ENCODE measurements at regions not wholly inside any gene's neighbourhood (a gene's known extent, or its start where the extent isn't known, plus 50 kb on each side); places are given as distances from the start of the nearest gene placed in this dataset.

DNA sequence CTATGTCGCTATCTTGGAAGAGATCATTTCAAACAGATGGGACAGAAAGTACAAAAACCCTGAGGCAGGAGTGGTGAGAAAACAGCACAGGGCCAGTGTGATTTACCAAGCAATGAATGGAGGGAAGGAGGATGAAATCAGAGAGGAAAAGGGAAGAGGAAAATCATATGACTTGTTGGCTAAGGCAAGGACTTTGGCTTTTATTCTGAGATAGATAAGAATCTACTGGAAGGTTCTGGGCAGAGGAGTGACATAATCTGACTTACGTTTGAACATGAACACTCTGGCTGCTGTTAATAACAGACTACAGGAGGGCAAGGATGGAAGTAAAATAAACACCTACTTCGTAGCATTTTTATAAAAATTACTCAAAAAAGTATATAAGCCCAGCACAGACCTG is 207.8 kb upstream of the SLC7A11 start:
- TF ChIP-seq, protein P1, sequence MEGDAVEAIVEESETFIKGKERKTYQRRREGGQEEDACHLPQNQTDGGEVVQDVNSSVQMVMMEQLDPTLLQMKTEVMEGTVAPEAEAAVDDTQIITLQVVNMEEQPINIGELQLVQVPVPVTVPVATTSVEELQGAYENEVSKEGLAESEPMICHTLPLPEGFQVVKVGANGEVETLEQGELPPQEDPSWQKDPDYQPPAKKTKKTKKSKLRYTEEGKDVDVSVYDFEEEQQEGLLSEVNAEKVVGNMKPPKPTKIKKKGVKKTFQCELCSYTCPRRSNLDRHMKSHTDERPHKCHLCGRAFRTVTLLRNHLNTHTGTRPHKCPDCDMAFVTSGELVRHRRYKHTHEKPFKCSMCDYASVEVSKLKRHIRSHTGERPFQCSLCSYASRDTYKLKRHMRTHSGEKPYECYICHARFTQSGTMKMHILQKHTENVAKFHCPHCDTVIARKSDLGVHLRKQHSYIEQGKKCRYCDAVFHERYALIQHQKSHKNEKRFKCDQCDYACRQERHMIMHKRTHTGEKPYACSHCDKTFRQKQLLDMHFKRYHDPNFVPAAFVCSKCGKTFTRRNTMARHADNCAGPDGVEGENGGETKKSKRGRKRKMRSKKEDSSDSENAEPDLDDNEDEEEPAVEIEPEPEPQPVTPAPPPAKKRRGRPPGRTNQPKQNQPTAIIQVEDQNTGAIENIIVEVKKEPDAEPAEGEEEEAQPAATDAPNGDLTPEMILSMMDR (optimal IDR thresholded peaks at IDR 0.05 in 1 of 3, IDR thresholded peaks at IDR 0.05 in 1 of 3, conservative IDR thresholded peaks at IDR 0.05 in 1 of 3; ENCODE audit: extremely low read depth in 1 of 3, insufficient read depth in 2 of 3, low read length in 3 of 3): no peak
- TF ChIP-seq EZH2 (IDR thresholded peaks at IDR 0.05; ENCODE audit: low read length): no peak
